GM12873 (cell line): ENCODE measurements at regions not wholly inside any gene's neighbourhood (a gene's known extent, or its start where the extent isn't known, plus 50 kb on each side); places are given as distances from the start of the nearest gene placed in this dataset.

ENCODE experiments used
- CTCF ChIP-seq: IDR thresholded peaks from 2 replicates; pipeline ENCODE4 v1.5.1; 2012; ENCODE audit warnings: low read depth, mild to moderate bottlenecking, moderate library complexity, low read length, control low read depth; ENCODE audit not compliant: insufficient read depth; ENCODE audit errors: missing control alignments

- TF ChIP-seq CTCF: no peak
Observed at GRCh38 chr2:172372436-172372835, 55.0 kb upstream of the ITGA6 start.

GRCh38 chr2:172373076-172373475, 54.3 kb upstream of the ITGA6 start:
- no peak for TF ChIP-seq CTCF

GRCh38 chr2:172373766-172374165, 53.6 kb upstream of the ITGA6 start:
- TF ChIP-seq CTCF: no peak

- TF ChIP-seq CTCF: no peak
Observed at GRCh38 chr2:172374318-172375240, 52.8 kb upstream of the ITGA6 start.

- no peak for TF ChIP-seq CTCF
Observed at GRCh38 chr2:172375251-172375650, 52.1 kb upstream of the ITGA6 start.

GRCh38 chr2:172376016-172376415, 51.4 kb upstream of the ITGA6 start:
- no peak for TF ChIP-seq CTCF

- no peak for TF ChIP-seq CTCF
Observed at GRCh38 chr2:172376505-172377125, 50.8 kb upstream of the ITGA6 start.
